ENCODE measurements at regions not wholly inside any gene's neighbourhood (a gene's known extent, or its start where the extent isn't known, plus 50 kb on each side); places are given as distances from the start of the nearest gene placed in this dataset.

DNA sequence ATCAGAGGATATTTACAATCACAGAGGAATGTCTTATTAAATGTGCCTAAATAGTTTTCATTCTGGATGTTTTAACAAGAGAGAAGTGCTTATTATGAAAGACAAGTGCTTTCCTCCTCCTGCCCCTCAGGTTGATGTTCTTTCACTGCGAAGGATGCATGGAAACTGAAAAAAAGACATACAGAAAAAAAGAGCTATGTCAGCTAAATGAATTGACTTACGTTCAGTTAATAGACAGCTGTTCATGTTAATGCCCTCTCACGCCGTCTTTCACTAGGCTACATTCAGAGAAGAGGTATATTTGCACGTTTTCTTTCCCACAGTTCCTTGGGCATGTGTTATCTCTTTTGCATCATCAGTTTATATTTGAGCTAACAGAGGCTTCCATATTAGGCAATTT, 821.8 kb upstream of the PCDH9 start:
- H3K4me3 ChIP-seq (ENCODE audit: low read depth, low read length): no peak overlapping the region
- TF ChIP-seq, protein P1, sequence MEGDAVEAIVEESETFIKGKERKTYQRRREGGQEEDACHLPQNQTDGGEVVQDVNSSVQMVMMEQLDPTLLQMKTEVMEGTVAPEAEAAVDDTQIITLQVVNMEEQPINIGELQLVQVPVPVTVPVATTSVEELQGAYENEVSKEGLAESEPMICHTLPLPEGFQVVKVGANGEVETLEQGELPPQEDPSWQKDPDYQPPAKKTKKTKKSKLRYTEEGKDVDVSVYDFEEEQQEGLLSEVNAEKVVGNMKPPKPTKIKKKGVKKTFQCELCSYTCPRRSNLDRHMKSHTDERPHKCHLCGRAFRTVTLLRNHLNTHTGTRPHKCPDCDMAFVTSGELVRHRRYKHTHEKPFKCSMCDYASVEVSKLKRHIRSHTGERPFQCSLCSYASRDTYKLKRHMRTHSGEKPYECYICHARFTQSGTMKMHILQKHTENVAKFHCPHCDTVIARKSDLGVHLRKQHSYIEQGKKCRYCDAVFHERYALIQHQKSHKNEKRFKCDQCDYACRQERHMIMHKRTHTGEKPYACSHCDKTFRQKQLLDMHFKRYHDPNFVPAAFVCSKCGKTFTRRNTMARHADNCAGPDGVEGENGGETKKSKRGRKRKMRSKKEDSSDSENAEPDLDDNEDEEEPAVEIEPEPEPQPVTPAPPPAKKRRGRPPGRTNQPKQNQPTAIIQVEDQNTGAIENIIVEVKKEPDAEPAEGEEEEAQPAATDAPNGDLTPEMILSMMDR (IDR thresholded peaks at IDR 0.05; ENCODE audit: low read depth, low read length): no peak

DNA sequence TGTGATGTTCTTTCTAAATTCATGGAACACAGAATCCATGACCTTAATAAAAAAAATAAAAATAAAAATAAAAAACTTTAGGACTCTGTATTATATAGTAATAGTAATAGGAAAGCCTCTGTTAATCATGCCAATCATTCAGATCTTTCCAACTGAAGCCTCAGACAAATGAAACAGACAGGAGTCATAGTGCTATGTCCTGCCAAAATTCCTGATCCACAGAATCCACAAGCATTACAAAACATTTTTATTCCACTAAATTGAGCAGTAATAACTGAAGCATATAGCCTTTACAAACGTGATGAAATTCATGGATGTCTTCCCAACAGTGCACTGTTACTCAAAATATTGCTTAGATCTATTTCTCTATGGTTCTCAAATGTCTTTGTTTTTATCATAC, 820.6 kb upstream of the PCDH9 start:
- TF ChIP-seq, protein P1 (IDR thresholded peaks at IDR 0.05; ENCODE audit: low read depth, low read length): no peak
- no peak overlapping the region for H3K4me3 ChIP-seq (ENCODE audit: low read depth, low read length)

DNA sequence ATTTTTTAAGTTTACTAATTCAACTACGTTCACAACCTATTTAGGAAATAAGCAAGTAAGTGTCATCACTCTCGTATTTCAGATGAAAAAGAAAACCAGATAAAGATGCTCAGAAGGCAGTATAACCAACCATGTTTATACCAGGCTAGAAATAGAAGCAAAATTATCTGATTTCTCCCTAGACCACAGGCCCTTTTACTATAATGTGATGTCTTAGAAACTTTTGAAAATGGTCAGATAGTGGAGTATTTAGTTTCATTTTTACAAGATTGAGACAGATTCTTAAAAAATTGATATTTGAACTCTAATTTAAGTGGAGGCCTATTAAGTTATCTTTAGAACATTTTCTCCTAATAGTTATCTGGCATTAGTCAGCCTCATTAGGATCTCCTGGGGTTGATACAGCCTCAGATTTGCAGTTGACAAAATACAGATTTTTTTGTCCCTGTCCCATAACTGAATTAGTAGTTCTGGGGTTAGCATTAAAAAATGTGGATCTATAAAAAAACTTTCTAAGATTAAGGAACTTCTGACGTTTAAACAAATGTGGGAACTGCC, 818.7 kb upstream of the PCDH9 start:
- TF ChIP-seq, protein P1 (IDR thresholded peaks at IDR 0.05; ENCODE audit: low read depth, low read length): no peak
- no peak overlapping the region for H3K4me3 ChIP-seq (ENCODE audit: low read depth, low read length)

DNA sequence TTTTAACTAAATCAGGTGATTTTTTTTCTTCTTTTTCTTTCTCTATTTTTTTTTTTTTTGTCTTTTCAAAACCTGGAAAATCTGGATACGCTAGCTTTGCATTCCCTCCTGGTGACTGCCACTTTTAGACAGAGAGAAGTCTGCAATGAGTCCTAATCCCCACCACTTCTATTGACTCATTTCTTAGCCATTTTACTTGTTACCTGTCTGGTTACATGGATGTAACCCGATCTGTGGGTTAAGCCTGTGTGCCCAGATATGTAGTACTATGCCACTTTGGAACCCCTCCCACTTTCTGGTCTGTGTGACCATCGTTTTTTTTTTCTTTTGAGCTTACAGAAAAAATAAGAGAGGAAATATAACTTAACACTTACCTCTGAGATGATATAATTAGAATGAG, 817.8 kb upstream of the PCDH9 start:
- TF ChIP-seq, protein P1 (IDR thresholded peaks at IDR 0.05; ENCODE audit: low read depth, low read length): no peak
- H3K4me3 ChIP-seq (ENCODE audit: low read depth, low read length): no peak overlapping the region

DNA sequence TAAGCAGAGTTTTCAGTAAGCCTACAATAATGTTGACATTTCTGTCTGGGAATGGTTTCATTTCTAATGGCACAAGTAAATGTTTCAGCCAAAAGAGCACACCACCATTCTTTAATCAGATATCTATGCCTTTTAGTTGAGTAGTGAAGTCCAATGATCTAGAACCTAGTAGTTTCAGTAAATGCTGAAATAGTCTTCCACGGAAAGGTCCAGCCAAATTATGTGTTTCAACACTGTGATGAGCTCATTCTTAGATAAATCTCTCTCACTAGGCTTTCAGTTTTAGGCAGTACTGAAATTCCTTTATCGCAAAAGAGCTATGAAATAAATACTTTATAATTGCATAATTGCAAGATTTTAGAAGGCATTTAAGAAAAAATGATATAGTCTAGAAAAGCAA, 816.8 kb upstream of the PCDH9 start:
- TF ChIP-seq, protein P1 (IDR thresholded peaks at IDR 0.05; ENCODE audit: low read depth, low read length): no peak
- no peak overlapping the region for H3K4me3 ChIP-seq (ENCODE audit: low read depth, low read length)

DNA sequence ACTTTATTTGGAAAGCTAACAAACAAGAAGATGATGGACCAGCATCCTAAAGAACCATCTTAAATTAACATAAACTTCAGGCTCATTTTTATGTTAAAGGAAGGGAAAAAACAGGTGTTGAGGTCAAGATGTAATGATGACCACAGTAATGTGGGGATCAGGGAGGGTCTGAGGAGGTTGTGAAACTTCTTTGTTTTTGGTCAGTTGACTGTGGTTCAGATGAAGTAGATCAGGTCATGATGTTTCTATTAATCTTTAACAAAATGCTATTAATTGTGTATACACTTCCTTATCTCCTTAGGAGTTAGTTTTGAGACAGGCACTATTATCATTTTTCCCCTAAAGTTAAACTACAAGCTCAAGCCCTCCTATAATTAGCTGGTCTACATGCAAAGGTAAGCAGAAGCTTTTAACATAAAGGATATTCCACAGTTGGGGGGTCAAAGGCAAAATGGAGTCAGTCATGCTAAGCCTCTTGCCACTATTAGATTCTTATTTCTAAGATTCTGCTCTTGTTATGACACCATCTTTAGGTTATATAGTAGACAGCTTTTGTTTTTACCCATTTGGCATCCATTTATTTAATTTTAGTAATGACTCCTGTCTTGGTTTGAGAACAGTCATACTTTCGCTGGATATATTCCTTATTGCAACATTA, 800.1 kb upstream of the PCDH9 start:
- no peak overlapping the region for H3K4me3 ChIP-seq (ENCODE audit: low read depth, low read length)

DNA sequence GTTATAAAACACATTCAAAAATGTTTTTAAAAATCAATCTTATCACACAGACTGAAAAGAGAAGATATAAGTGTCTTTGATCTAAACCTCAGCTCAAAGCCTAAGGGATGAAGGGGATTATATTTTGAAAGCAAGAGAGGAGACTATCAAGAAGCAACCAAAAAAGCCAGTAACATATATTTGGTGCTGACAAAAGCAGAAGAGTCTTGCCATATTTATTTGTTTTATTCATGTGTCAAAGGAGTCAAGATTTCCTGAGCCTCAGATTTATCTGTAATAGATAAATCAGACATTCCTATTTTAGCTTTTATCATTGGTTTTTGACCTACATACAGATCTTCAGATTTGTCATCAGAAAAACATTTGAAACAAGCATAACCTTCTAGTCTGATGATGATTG, 798.6 kb upstream of the PCDH9 start:
- H3K4me3 ChIP-seq (ENCODE audit: low read depth, low read length): no peak overlapping the region
- TF ChIP-seq, protein P1 (IDR thresholded peaks at IDR 0.05; ENCODE audit: low read depth, low read length): no peak

More for the DNA sequence above, 800.1 kb upstream of the PCDH9 start:
- TF ChIP-seq, protein P1 (IDR thresholded peaks at IDR 0.05; ENCODE audit: low read depth, low read length): no peak

Measured in WI38 (cell line).